GM12892 (cell line): ENCODE measurements at regions not wholly inside any gene's neighbourhood (a gene's known extent, or its start where the extent isn't known, plus 50 kb on each side); places are given as distances from the start of the nearest gene placed in this dataset.
"Not testable (repeated sequence)": the region's sequence is repeated elsewhere in the genome, so short reads cannot be mapped to it uniquely, and the experiment has no call there.

Experiments used
- DNase-seq: peaks from one replicate; pipeline ENCODE4 v3.0.0; 2011; ENCODE audit not compliant: insufficient read length
- FAIRE-seq: peaks from 2 replicates; lab custom pipeline; 2011; peaks lifted over from hg19 to GRCh38; lab: Jason Lieb, UNC
- POLR2A ChIP-seq: IDR thresholded peaks from 2 replicates; pipeline ENCODE4 v1.6.1; 2011; ENCODE audit warnings: low read depth, low read length, control low read depth
- POLR2AphosphoS5 ChIP-seq: IDR thresholded peaks from 2 replicates; pipeline ENCODE4 v1.6.1; 2011; ENCODE audit warnings: low read depth, low read length, control low read depth
- TAF1 ChIP-seq: IDR thresholded peaks from 2 replicates; pipeline ENCODE4 v1.6.1; 2011; ENCODE audit warnings: low read depth, mild to moderate bottlenecking, control low read depth, low read length, borderline replicate concordance

DNA sequence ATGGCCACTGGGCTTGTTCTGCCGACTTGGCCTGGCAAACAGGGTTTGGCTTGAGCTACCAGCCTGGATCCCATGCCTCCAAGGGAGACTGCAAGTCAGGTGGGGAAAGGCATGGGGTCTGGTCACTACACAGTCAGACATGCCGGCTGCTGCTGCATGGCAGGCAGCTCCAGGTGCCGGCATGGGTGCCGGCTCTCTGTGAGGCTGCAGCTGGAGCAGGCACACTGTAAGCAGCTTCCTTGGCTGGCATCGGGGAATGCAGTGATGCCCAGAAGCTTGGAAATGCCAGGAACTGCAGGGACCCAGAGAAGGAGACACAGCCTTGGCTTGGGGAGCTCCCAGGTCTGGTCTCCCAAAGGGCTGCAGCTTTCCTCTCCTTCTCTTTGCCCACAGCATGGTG is 305.5 kb upstream of the NRG3 start:
- no peak for TF ChIP-seq POLR2A
- TF ChIP-seq POLR2AphosphoS5 = no peak
- TF ChIP-seq TAF1 = no peak

GRCh38 chr10:81570349-81570748 is 304.6 kb upstream of the NRG3 start:
- TF ChIP-seq POLR2A (no peak), POLR2AphosphoS5 (no peak), TAF1 (no peak)
- DNase-seq (no peak), FAIRE-seq (no peak)

More for the DNA sequence above, 305.5 kb upstream of the NRG3 start:
- DNase-seq = no peak
- FAIRE-seq = no peak

DNA sequence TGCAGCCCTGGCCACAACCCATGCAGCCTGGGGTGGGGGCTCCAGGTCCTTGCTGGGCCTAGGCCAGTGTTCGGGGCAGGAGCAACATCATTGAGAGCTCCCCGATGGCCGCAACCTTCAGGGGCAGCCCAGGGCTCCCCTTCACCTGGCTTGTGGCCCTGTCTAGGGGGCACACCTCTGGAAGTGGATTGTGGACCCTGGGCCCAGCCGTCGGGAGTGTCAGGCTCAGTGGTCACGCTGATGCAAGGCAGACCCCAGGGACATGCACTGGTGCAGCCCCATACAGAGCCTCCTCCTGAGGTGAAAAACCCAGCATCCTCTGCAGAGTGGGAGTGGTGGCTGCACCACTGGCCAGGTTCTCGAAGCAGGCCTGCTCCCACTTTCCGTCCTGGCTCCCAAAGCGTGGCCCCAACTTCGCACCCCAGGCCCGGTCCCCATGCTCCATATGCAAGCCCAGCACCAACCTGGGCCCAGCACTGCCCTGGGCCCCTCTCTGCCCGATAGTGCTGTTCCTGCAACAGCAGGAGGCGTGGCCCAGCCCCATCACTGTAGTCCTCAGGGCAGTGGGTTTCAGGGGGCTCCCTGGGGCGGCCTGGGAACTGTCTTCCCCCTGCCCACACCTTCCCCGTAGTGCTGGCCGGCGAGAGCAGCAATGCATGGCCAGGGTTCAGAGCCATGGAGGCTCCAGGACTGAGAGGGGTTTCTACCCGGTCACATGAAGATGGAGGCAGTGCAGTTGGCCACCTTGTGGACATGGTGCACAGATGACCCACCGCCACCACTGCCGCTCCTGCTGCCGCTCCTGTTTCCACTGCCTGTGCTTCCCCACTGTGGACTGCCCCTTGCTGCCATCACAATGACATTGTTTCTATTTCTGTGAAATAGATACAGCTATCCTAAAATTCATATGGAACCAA is 303.9 kb upstream of the NRG3 start:
- no peak for FAIRE-seq
- TF ChIP-seq TAF1 (no peak), POLR2A (no peak), POLR2AphosphoS5 (no peak)

DNA sequence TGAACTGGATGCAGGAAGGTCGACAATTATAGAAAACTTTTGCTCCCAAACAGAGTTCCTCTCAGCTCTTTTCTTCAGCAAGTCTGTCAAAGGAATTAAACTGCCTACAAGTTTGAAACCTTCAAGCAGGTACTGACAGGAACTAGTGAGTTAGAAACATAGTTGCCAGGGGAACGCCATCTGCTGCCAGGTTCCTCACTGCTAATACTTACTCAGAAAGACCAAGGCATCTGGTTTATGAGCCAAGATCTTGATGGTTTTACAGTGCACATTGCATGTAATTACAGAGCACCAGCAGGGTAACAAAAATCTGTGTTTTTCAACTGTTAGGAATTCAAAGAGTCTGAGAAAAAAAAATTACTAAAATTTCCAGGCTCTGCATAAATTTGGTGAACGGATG is 300.0 kb upstream of the NRG3 start:
- FAIRE-seq (no peak), DNase-seq (no peak)
- TF ChIP-seq POLR2A (no peak), TAF1 (no peak), POLR2AphosphoS5 (no peak)

More for the DNA sequence above, 303.9 kb upstream of the NRG3 start:
- no peak for DNase-seq

DNA sequence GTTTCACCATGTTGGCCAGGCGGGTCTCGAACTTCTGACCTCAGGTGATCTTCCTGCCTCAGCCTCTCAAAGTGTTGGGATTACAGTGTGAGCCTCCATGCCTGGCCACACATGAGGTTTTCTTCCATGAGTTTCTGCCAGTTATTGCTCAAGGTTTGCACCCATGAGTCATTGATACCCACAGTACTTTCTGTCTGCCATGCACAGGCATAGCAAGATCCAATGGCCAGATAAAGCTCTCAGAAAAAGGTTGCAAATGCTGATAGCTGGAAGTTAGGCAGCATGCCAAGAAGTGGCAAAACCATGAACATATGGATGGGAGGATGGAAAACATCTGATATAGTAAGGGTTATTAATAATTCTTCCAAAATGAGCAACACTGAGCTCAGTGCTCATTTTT is 298.7 kb upstream of the NRG3 start:
- no peak for FAIRE-seq
- no peak for DNase-seq
- TF ChIP-seq POLR2AphosphoS5 = no peak
- no peak for TF ChIP-seq POLR2A
- TF ChIP-seq TAF1 = no peak

- TF ChIP-seq TAF1 (no peak), POLR2A (no peak), POLR2AphosphoS5 (no peak)
- no peak for FAIRE-seq
Measured at GRCh38 chr10:81594991-81595390, 280.0 kb upstream of the NRG3 start.

DNA sequence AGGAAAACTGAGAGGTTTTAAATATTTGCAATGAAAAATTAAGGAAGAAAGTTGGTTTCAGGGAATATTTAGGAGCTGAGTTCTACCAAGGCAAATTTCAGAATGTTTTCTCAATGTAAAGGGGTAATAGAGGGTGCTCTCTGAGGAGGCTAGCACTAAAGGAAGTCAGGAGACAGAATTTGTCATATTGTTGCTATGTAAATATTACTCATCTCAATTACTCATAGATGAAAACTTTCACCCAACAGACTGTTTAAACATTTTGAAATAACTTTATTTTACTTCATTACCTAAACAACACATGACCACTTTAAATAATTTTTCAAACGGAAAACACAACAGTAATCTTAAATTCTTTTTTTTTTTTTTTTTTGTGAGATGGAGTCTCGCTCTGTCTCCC is 274.8 kb upstream of the NRG3 start:
- DNase-seq (no peak), FAIRE-seq (no peak)
- TF ChIP-seq POLR2A (no peak), TAF1 (no peak), POLR2AphosphoS5 (no peak)

More at GRCh38 chr10:81594991-81595390, 280.0 kb upstream of the NRG3 start:
- DNase-seq = no peak

DNA sequence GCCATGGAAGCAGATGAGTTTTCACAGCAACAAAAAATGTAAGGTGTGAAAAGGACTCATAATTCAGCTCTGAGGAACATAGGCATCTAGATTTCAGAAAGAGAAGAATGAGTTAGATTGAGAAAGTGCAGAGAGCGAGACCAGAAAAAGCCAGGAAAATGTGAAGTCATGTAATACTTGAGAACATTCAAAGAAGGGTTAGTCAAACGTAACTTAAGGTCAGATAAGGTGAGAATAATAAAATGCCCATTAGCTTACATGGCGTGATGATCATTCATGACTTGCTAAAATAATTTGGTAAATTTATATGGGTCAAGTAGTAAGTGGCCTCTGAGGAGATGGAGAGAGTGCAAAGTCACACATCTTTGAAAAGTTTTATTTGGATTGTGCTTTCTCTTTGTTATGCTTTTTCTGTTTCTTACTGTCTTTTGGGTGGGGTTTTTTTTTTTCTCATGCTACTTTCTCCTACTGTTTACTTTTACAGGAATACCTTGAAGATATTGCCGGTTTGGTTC is 271.8 kb upstream of the NRG3 start:
- TF ChIP-seq POLR2AphosphoS5 (no peak), POLR2A (no peak), TAF1 (no peak)
- no peak for DNase-seq
- FAIRE-seq = no peak

DNA sequence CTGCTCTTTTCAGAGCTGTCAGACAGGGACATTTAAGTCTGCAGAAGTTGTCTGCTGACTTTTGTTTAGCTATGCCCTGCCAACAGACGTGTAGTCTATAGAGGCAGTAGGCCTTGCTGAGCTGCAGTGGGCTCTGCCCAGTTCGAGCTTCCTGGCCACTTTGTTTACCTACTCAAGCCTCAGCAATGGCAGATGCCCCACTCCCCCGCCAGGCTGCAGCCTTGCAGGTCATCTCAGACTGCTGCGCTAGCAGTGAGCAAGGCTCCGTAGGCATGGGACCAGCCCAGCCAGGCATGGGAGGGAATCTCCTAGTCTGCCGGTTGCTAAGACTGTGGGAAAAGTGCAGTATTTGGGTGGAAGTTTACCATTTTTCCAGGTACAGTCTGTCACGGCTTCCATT is 230.5 kb upstream of the NRG3 start:
- not testable (repeated sequence) for FAIRE-seq

DNA sequence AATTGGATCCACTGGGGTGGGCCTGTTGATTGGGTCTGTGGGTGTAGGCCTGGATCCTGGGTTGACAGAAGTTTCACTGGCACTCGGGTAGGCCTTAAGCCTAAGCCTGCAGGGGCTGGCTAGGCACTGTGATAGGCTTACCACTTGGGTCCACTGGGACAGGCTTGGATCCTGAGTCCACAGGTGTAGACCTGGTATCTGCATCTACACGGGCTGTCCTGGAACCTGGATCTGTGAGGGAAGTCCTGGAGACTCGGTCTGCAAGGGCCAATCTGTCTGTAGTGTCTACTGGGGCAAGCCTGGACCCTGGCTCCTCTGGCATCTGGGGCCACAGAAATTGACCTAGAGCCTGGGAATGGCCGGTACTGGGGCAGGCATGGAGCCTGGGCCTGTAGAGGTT is 219.0 kb upstream of the NRG3 start:
- FAIRE-seq = no peak
- TF ChIP-seq POLR2AphosphoS5 = no peak
- TF ChIP-seq TAF1 = no peak
- TF ChIP-seq POLR2A = no peak
- no peak for DNase-seq

More for the DNA sequence above, 230.5 kb upstream of the NRG3 start:
- not testable (repeated sequence) for DNase-seq

DNA sequence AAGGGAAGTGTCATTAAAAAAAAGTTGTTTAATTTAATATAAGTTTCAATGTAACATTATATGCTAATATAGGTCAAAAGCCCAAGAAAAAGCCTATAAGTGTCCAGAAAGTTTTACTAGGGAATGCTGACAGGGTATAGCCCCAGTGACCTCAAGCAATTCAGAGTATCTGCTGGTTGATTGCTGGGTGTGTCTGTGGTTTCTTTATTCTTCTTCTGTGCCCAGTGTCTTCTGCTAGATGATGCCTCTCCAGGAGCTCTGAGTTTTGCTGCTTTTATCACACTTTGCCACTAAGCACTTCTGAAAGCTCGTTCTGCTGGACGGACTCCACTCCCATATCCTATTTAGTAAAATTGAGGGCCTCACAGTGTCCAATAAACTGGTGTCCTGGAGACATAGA is 212.2 kb upstream of the NRG3 start:
- TF ChIP-seq POLR2AphosphoS5 (no peak), POLR2A (no peak), TAF1 (no peak)
- no peak for FAIRE-seq

GRCh38 chr10:81664800-81665199 is 210.2 kb upstream of the NRG3 start:
- FAIRE-seq = not testable (repeated sequence)

More for the DNA sequence above, 212.2 kb upstream of the NRG3 start:
- no peak for DNase-seq

GRCh38 chr10:81674941-81675340 is 200.1 kb upstream of the NRG3 start:
- DNase-seq = no peak
- FAIRE-seq = no peak
- TF ChIP-seq POLR2AphosphoS5 = no peak
- no peak for TF ChIP-seq TAF1
- TF ChIP-seq POLR2A = no peak

More at GRCh38 chr10:81664800-81665199, 210.2 kb upstream of the NRG3 start:
- DNase-seq = not testable (repeated sequence)
